GM12872 (cell line): ENCODE measurements at regions not wholly inside any gene's neighbourhood (a gene's known extent, or its start where the extent isn't known, plus 50 kb on each side); places are given as distances from the start of the nearest gene placed in this dataset.

Experiments
- TF ChIP-seq, protein P1 (sequence below): IDR thresholded peaks from 3 replicates; pipeline ENCODE4 v1.5.1; 2011; ENCODE audit warnings: low read depth, mild to moderate bottlenecking, low read length, moderate library complexity; ENCODE audit not compliant: insufficient read depth

- TF ChIP-seq, protein P1, sequence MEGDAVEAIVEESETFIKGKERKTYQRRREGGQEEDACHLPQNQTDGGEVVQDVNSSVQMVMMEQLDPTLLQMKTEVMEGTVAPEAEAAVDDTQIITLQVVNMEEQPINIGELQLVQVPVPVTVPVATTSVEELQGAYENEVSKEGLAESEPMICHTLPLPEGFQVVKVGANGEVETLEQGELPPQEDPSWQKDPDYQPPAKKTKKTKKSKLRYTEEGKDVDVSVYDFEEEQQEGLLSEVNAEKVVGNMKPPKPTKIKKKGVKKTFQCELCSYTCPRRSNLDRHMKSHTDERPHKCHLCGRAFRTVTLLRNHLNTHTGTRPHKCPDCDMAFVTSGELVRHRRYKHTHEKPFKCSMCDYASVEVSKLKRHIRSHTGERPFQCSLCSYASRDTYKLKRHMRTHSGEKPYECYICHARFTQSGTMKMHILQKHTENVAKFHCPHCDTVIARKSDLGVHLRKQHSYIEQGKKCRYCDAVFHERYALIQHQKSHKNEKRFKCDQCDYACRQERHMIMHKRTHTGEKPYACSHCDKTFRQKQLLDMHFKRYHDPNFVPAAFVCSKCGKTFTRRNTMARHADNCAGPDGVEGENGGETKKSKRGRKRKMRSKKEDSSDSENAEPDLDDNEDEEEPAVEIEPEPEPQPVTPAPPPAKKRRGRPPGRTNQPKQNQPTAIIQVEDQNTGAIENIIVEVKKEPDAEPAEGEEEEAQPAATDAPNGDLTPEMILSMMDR: no peak
These were observed 118.4 kb upstream of the SESN3 start for GRCh38 chr11:95349345-95349942.

- TF ChIP-seq, protein P1: no peak
These were observed 115.3 kb upstream of the SESN3 start for GRCh38 chr11:95346265-95346664.

DNA sequence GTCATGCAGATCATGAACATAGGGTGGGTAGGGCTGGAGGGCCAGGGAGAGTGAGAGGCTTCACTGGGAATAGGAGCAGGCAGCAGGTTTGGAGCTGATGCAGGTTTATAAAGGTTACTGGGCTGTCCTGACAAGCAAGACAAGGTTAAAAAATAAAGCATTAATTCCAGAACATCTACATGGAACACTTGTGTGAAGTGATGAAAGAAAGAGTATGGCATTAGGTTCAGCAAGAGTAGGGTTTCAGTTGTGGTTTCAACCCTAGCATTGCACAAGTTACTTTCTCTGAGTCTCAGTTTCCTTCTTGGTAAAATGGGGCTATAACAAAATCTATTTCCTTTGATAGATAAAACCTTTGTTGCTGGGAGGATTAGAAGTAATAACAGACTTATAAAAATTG, 114.6 kb upstream of the SESN3 start:
- TF ChIP-seq, protein P1: no peak

DNA sequence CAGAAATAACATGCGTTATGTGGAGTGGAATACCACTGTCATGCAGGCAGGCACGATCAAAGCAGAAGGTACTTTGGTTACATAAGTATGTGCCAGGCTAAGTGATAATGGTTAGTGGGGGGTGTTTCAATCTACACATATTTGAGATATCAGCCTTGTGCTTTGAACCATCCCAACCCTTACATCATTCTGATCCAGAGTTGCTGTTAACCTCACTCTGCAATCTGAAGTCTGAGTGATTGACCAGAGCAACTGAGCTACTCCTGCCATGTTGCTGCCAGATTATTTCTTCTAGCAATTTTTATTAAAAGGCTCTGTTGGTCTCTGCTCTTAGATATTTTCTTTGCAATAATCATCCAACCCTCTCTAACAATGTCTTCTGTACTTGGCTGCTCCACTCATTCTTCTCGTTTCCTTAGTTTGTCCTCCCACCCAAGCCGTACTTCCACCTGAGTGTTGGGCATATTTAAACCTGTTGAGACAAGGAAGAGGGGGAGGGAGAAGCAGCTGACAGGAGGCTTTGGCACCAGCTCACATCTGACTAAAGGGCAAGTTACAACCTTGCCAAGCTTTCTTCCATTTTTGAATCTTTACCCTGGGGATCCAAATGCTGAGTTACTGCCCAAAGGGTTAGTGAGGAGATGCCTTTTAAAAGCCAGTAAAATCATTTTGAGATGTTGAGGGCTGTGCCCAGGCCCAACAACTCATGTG, 114.1 kb upstream of the SESN3 start:
- TF ChIP-seq, protein P1: no peak

- TF ChIP-seq, protein P1: no peak
These were observed 110.2 kb upstream of the SESN3 start for GRCh38 chr11:95341221-95341620.

DNA sequence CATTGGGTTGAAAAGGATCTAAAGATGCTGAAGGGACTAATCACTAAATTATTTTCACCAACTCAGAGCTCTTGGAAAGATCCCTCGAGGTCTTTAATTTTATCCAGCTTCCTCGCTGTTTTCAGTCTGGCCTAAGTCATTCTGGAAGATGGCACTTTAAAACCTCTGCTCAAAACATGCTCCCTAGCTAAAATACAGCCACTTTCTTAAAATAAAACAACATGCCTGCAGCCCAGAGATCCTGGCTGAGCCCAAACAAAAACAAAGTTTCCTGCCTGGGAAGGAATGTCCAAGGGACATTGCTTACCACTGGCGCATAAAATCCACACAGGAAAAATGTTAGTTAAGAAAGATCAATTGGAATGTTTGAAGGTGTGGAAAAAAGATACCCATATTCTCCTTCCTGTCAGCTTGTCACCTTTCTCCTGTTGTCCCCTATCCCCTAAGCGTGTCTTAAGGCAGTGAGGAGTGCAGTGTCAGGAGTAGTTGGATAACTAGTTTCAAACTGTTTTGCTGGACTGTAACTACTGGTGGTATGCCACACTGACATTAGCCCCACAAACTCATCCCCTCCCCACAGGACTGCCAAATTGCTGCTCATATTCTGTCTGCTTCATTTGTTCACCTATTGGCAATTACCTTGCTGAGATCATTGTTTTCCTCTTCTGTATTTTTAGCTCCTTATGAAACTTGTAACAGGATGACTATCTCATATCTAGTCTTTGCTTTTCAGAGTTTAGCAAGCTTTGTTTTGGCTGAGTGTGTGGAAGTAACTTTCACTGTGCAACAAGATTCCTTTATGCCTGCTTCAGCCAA, 108.3 kb upstream of the SESN3 start:
- TF ChIP-seq, protein P1: no peak

GRCh38 chr11:95338430-95338991, 107.5 kb upstream of the SESN3 start:
- TF ChIP-seq, protein P1: no peak
